Brain microvascular endothelial cell (primary cell): ENCODE measurements at regions not wholly inside any gene's neighbourhood (a gene's known extent, or its start where the extent isn't known, plus 50 kb on each side); places are given as distances from the start of the nearest gene placed in this dataset.

Experiments used
- DNase-seq: peaks from one replicate; pipeline ENCODE4 v3.0.0-alpha.2; 2020
- H3K27ac ChIP-seq: fragments of 250-450 bp; sonication (Bioruptor Pico); 2 replicates; pipeline ENCODE4 v1.5.1; 2020; ENCODE audit warnings: mild to moderate bottlenecking, moderate library complexity
- H3K27me3 ChIP-seq: fragments of 250-450 bp; sonication (Bioruptor Pico); replicated peaks from 2 replicates; pipeline ENCODE4 v1.5.1; 2020; ENCODE audit warnings: mild to moderate bottlenecking
- H3K36me3 ChIP-seq: fragments of 250-450 bp; sonication (Bioruptor Pico); replicated peaks from 2 replicates; pipeline ENCODE4 v1.5.1; 2020; ENCODE audit warnings: mild to moderate bottlenecking
- H3K4me3 ChIP-seq: 2 replicates; pipeline ENCODE4 v1.5.1; 2011; ENCODE audit warnings: low read depth, mild to moderate bottlenecking, control low read depth, low read length, moderate library complexity
- CTCF ChIP-seq: IDR thresholded peaks from 2 replicates; pipeline ENCODE4 v1.5.1; 2011; ENCODE audit warnings: low read depth, mild to moderate bottlenecking, moderate library complexity, low read length, control low read depth, inconsistent platforms; ENCODE audit errors: missing control alignments
- in situ Hi-C: cut with HindIII; loops from 2 replicates; pipeline ENCODE4 v1.10.0; 2017; ENCODE audit warnings: low sequenced_read_pairs, low pct_ligation_motif_present

GRCh38 chr4:188819233-188819632 is 680.0 kb downstream of the TRIML1 start:
- no peaks in the 10 kb centered on the region for H3K36me3 ChIP-seq
- no peak overlapping the region for H3K4me3 ChIP-seq
- in situ Hi-C loops = no loop called here
- TF ChIP-seq CTCF = no peak
- H3K27ac ChIP-seq = no peak overlapping the region
- peak; percentile 10 for DNase-seq
- H3K27me3 ChIP-seq = no peaks in the 10 kb centered on the region

GRCh38 chr4:188821500-188821899 is 682.3 kb downstream of the TRIML1 start:
- no peak for TF ChIP-seq CTCF
- in situ Hi-C loops = no loop called here
- no peak for DNase-seq
- H3K4me3 ChIP-seq = no peak overlapping the region
- no peaks in the 10 kb centered on the region for H3K27me3 ChIP-seq
- H3K36me3 ChIP-seq = no peaks in the 10 kb centered on the region
- H3K27ac ChIP-seq = no peak overlapping the region

GRCh38 chr4:188822698-188823097 is 683.5 kb downstream of the TRIML1 start:
- no peak for TF ChIP-seq CTCF

GRCh38 chr4:188824553-188824952 is 685.3 kb downstream of the TRIML1 start:
- in situ Hi-C loops = no loop called here
- no peak overlapping the region for H3K27ac ChIP-seq
- TF ChIP-seq CTCF = no peak
- no peaks in the 10 kb centered on the region for H3K36me3 ChIP-seq
- H3K27me3 ChIP-seq = no peaks in the 10 kb centered on the region
- DNase-seq = no peak
- H3K4me3 ChIP-seq = no peak overlapping the region

More at GRCh38 chr4:188822698-188823097, 683.5 kb downstream of the TRIML1 start:
- Histone ChIP-seq H3K27ac (no peak overlapping the region), H3K27me3 (no peaks in the 10 kb centered on the region), H3K36me3 (no peaks in the 10 kb centered on the region), H3K4me3 (no peak overlapping the region)
- in situ Hi-C loops = no loop called here
- no peak for DNase-seq

- TF ChIP-seq CTCF = no peak
- Histone ChIP-seq H3K27me3 (no peaks in the 10 kb centered on the region), H3K4me3 (no peak overlapping the region), H3K27ac (no peak overlapping the region), H3K36me3 (no peaks in the 10 kb centered on the region)
- in situ Hi-C loops = no loop called here
- no peak for DNase-seq
These were observed 687.2 kb downstream of the TRIML1 start for GRCh38 chr4:188826393-188826792.

- in situ Hi-C loops = no loop called here
- no peak for TF ChIP-seq CTCF
- H3K27me3 ChIP-seq = no peaks in the 10 kb centered on the region
- no peak for DNase-seq
- no peak overlapping the region for H3K27ac ChIP-seq
- H3K4me3 ChIP-seq = no peak overlapping the region
- no peaks in the 10 kb centered on the region for H3K36me3 ChIP-seq
These were observed 700.5 kb downstream of the TRIML1 start for GRCh38 chr4:188839704-188840103.
